ENCODE measurements at regions not wholly inside any gene's neighbourhood (a gene's known extent, or its start where the extent isn't known, plus 50 kb on each side); places are given as distances from the start of the nearest gene placed in this dataset.

DNA sequence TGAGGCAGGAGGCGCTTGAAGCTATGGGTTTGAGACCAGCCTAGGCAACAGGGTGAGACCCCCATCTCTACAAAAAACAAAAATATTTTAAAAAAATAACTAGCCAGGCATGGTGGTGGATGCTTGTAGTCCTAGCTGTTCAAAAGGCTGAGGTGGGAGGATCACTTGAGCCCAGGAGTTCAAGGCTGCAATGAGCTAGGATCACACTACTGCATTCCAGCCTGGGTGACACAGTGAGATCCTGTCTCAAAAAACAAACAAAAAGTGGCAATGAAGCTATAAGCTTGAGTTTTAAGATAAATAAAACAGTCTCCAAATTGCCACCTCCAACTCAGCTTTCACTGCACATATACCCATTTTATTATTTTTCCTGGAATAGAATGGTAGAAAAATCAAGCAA lies 281.3 kb downstream of the IPMK start:
- TF ChIP-seq, protein P1, sequence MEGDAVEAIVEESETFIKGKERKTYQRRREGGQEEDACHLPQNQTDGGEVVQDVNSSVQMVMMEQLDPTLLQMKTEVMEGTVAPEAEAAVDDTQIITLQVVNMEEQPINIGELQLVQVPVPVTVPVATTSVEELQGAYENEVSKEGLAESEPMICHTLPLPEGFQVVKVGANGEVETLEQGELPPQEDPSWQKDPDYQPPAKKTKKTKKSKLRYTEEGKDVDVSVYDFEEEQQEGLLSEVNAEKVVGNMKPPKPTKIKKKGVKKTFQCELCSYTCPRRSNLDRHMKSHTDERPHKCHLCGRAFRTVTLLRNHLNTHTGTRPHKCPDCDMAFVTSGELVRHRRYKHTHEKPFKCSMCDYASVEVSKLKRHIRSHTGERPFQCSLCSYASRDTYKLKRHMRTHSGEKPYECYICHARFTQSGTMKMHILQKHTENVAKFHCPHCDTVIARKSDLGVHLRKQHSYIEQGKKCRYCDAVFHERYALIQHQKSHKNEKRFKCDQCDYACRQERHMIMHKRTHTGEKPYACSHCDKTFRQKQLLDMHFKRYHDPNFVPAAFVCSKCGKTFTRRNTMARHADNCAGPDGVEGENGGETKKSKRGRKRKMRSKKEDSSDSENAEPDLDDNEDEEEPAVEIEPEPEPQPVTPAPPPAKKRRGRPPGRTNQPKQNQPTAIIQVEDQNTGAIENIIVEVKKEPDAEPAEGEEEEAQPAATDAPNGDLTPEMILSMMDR (IDR thresholded peaks at IDR 0.05; ENCODE audit: low read depth, low read length): no peak
- TF ChIP-seq EZH2phosphoT487 (IDR thresholded peaks at IDR 0.05; ENCODE audit: low read depth): no peak

Measured in OCI-LY3 (cell line).